Right renal pelvis (tissue), 4 donors: ENCODE measurements at regions not wholly inside any gene's neighbourhood (a gene's known extent, or its start where the extent isn't known, plus 50 kb on each side); places are given as distances from the start of the nearest gene placed in this dataset.
"Not testable (repeated sequence)": the region's sequence is repeated elsewhere in the genome, so short reads cannot be mapped to it uniquely, and the experiment has no call there.

Source experiments
- DNase-seq, 4 donors: peaks; one replicate each; pipeline ENCODE4 v3.0.0-alpha.2; 2013; ENCODE audit warnings: low read depth in 4 of 4, low spot score in 3 of 4, missing footprints in 1 of 4

DNA sequence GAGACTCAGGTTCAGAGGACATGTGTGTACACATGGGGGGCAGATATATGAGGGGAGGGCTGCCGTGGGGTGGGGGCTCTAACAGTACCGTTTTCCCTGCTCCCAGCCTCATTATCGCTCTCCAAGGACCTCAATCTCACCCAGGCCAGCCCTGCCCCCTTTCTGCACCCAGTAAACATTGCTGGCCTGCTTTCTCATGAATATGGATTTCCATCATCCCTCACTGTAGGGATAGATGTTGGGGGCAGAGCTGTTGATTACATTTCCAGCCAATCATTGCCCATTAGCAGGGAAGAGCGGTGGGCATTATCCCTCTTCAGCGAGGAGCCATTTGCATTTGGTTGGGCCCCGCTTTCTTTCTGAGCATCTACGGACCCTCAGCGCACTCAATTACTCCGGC is 273.8 kb downstream of the RPS6KC1 start:
- DNase-seq, result no peak

DNA sequence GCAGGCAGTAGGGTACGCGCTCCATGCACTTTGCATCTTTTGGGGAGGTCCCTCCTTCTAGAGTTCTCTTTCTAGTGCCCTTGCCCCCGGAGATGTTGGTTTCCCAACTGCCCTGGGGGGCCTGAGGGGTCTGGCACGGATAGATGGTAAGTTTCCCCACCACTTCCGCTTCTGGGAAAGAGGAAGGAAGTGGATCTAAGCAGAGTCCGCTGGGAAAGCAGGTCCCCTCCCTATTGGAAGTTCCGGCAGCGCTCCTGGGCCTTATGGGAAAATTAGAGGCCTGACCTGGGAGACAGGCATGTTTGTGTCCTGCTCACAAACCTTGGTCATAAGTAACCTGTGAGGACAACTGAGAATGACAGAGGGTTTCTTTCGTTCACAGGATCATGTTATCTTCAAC is 274.4 kb downstream of the RPS6KC1 start:
- no peak for DNase-seq

DNA sequence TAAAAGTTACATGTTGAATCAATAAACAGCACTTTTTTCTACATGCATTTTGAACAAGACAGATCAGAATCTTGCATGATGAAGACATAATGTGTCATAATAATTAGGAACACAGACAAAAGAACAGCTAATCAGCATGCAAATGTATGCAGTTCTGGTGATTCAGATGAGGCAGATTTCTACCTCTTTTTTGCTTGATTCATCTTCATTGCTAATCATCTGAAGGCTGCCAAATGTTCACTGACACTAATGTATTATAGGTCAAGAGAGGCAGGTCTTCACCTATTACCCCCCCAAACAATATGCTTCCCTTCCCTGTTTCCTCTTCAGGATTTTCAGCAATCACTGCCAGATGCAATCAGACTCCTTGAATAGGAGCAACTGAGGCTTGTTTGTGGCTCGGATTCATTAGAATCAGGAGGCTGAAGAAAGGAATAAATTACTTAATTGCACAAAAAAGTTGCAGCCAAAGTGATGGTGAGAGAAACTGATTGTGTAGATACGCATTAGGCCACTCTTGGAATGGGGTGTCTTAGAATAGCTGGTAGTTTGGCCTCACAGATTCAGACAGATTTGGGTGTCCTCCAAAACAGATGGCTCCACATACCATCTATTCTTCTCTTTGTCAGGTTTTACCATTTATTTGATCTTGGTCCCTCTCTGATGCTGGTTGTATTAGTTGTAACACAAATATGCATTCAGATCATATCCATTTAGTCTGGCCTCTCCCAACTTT is 275.4 kb downstream of the RPS6KC1 start:
- no peak for DNase-seq

- no peak for DNase-seq
These were observed 276.1 kb downstream of the RPS6KC1 start for GRCh38 chr1:213327017-213327667.

DNA sequence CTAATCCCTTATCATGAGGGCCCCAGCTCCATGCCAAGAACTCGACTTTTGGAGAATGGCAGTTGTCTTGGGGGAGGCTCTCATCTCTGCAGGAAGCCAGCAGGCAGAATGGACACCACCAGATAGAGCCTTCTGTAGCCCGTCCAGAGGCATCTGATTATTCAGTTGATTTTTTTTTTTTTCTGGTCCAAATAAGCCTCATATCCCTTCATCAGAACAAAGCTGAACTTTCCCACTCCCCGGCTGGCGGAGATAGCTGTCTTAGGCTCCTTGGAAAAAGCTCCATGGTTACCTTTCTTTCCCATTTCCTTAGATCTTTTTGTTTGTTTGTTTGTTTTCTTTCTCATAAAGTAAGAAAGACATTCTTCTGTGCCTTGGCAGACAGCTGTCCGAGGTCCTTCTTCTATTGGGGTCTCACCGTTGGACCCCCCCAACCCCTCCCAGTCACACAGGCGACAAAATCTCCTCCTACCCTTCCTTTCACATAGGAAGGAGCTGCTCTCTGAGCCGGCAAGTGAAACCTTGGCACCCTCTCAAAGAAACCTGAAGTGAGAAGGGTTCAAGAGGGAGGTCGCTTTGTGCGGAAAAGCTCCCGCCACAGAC is 278.5 kb downstream of the RPS6KC1 start:
- no peak for DNase-seq

GRCh38 chr1:213330281-213330680 is 279.2 kb downstream of the RPS6KC1 start:
- no peak for DNase-seq

GRCh38 chr1:213331631-213332175 is 280.7 kb downstream of the RPS6KC1 start:
- no peak for DNase-seq

- no peak for DNase-seq
These were observed 281.4 kb downstream of the RPS6KC1 start for GRCh38 chr1:213332491-213332890.

DNA sequence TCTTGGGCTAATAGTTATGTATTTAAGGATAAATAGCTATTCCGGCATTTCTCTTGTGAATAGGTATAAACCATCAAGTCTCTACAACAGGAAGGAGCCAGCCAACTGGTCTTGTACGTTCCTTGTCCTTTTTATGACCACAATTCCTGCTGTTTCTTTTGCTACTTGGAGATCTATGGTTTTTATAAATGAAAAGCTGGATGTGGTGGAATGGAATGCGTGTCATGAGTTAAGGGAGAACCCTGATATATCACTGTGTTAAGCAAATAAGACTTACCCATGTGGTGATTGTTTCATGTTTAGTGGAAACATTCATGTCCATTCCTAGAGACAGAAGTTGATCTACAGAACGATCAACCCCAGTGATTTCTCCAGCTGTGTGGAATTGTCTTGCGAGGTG is 282.1 kb downstream of the RPS6KC1 start:
- no peak for DNase-seq

DNA sequence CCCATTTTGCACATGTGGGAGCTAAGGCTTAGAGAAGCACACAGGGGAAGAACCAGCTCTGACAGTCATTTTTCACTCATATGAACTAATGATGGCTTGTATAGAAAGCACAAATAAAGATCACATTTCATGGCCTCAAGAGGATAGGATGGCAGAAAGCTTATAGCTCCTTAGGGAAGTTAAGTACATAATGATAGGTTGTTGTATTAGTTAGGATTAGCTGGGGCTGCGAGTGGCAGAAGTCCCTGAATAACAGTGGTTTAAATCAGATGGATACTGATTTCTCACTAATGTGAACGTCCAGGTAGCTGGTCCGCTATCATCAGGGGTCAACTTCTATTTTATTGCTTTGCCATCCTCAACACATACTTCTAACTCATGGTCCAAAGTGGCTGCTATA is 284.0 kb downstream of the RPS6KC1 start:
- no peak for DNase-seq

DNA sequence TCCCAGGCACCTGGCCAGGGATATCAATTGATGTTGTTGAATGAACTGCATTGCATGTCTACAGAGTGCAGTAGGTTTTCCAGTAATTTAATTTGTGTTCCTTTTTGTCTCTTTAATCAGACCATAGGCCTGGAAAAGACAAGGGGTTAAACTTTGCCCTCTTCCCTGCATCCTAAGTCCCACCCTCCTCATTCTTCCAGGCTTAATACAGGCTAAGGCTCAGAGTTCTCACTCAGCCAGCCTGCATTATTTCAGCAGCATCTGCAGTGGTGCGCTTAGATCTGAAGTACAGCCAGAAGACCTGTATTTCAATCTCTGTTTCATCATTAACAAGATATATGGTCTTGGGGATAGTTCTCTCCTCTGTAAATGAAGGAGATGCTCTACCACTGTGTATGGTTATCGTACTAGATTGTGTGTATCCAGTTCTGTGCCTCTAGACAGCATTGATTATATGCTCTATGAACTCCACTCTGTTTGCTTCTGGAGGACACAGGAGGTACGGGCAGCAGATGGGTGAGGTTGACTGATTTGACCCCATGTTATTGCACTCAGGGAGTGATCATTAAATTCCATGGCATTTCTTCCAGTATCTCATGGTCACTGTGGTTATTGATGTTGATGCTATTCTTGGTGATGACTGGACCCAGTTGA is 286.1 kb downstream of the RPS6KC1 start:
- DNase-seq, result no peak

DNA sequence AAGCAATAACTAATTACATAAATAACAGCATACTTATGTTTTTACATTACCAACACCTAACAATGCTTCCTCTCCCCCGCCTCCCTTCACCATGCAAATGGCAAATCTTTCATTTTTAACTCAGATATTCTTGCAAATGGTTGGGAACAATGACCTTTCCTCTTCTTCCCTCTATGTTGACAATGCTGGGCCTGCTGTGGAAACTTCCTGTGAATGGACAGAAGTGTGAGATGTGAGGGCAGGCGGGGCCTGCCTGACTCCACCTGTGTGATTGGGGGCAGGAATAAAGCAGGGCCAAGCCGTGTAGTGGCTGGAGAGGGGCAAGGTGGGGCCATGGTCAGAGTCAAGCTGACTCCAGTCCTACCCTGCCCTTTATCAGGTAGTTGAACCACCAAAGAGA is 289.6 kb downstream of the RPS6KC1 start:
- no peak for DNase-seq

- no peak for DNase-seq
These were observed 294.6 kb downstream of the RPS6KC1 start for GRCh38 chr1:213345621-213346020.

DNA sequence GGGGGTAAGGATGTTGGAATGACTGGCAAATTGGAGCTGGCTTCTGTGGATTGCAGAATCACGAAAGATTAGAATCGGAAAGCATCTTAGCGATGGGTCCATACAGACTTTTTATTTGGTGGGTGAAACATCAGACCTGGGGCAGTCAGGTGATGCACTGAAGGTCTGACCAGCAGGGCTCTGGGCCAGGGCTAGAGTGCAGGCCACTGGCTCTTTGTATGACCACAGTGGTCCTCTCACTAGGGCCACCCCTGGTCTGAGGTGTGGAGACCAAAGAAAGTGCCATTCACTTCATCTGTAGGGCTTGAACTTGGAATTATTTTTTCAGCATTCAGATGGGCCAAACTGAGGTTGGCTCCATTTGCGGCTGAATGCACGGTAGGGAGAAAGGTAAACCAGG is 306.4 kb downstream of the RPS6KC1 start:
- DNase-seq, result no peak

GRCh38 chr1:213358368-213358767 is 307.3 kb downstream of the RPS6KC1 start:
- not testable (repeated sequence) for DNase-seq

GRCh38 chr1:213362598-213362997 is 311.6 kb downstream of the RPS6KC1 start:
- DNase-seq, result no peak

DNA sequence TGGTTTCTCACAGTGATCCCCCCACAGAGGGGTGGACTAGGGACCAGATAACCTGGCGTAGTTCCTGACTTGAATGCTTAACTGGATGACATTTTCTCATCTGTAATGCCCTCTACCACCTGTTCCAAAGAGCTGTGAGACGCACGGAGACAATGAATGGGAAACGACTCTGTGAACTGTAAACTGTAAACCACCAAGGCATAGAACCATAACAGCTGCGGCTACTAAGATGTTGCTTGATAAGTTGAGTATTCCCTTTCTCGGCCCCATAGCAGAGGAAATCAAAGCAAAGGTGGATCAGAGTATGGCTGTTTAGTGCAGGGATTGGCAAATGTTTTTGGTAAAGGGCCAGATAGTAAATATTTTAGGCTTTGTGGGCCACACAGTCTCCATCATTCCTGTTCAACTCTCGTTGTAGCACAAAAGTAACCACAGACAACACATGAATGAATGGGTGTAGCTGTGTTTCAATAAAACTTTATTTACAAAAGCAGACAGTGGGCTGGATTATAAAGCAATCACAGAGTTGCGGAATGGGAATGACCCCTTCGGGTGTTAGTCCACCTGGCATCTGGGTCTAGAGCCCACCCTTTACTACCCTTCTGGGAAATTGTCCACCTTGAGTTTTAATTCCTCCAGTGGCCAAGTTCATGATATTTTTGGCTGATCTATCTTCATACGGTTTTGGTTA is 315.2 kb downstream of the RPS6KC1 start:
- no peak for DNase-seq

DNA sequence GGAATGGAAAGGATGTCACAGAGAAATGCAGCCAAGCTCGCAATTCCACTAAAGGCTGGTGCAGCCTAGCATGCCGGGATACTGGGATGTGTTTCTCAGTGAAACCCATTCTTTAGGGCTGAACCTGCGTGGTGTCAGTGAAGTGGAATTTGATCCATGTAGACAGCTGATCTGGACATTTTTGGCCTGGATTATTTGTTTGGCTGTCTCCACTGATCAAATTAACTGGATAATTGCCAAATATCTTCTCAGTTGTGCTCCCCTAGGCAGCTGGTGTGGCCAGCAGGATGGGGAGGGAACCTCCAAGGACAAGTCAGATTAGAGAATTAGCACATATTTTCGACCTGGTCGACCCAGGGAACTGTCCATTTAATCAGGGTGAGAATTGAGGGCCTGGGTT is 318.4 kb downstream of the RPS6KC1 start:
- DNase-seq, result no peak

- DNase-seq, result no peak
These were observed 319.5 kb downstream of the RPS6KC1 start for GRCh38 chr1:213370523-213370922.

DNA sequence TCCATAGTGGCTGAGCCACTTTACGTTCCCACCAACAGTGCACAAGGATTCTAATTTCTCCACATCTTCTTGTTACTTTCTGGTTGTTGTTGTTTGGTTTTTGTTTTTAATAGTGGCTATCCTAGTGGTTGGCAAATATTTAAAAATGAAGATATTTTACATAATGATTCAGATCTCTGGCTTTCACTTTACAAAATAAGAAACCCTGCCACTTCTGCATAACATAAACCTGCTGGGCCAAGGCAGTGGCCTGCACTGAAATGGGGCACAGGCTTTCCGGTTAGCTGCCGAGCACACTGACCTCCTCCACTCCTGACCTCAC is 320.4 kb downstream of the RPS6KC1 start:
- DNase-seq, result no peak
